GM21576 (cell line): ENCODE measurements at regions not wholly inside any gene's neighbourhood (a gene's known extent, or its start where the extent isn't known, plus 50 kb on each side); places are given as distances from the start of the nearest gene placed in this dataset.
"Not testable (repeated sequence)": the region's sequence is repeated elsewhere in the genome, so short reads cannot be mapped to it uniquely, and the experiment has no call there.

Experiments
- ATAC-seq: cut with Tn5 transposase; IDR thresholded peaks from one replicate; pipeline ENCODE4 v1.9.1; 2021; ENCODE audit warnings: mild to moderate bottlenecking, moderate library complexity; ENCODE audit not compliant: unreplicated experiment

DNA sequence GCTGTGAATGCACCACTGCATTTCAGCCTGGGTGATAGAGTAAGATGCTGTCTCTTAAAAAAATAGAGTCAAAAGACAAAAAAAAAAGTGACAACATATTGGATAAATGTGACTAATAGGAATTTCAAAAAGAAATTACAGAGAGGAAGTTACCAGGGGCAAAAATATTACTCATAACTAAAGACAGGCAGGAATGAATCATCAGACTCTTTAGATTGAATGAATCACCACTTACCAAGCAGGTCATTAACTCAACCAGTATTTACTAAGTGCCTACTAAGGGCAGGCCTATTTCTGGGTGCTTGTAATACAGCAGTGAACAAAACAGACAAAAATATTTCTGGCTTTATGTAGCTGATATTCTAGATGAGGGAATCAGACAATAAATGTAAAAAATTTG, 301.3 kb downstream of the UBE2NL start:
- ATAC-seq, result peak; percentile 63

DNA sequence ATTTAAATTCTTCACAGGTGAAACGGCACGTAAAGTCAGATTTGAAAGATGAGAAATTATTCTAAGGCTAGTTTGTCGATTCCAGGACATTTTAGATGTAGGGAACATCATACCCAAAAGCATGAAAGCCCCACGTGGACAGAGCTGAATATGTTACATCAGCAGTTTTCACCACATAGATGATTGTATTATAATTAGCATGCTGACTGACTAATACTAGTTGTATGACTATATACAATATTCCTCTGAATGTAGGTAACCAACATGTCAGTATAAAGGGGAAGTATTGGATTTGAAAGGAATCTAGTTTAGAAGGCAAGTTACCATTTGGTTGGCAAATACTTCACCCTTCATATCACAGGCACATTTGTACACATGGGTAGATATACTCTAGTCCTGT, 304.6 kb downstream of the UBE2NL start:
- not testable (repeated sequence) for ATAC-seq

DNA sequence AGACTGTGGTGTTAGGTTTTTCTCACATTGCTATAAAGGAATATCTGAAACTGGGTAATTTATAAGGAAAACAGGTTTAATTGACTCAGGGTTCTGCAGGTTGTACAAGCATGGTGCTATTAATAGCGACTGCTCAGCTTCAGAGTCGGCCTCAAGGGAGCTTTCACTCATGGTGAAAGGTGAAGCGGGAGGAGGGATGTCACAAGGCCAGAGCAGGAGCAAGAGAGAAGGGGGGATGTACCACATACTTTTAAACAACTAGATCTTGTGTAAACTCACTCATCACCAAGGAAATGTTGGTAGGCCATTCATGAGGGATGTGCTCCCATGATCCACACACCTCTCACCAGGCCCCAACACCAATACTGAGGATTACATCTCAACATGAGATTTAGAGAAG, 313.2 kb downstream of the UBE2NL start:
- not testable (repeated sequence) for ATAC-seq

DNA sequence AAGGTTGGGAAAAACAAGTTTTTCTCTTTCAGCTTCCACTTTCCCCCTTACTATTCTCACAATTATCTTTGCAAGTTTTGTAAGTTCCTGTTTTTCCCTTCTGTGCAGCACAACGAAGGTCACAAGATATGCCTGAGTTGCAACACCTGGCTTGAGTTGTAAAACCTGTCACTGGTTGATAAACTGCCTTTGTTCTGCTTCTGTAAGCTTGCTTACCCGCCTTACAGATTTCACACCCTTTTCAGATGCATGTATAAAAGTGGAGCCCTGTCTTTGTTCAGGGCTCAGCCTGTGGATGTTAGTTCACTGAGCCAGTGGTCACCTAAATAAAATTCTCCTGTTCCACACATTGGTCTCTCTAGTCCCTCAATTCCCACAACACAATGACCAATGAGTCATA, 318.9 kb downstream of the UBE2NL start:
- ATAC-seq, result not testable (repeated sequence)

DNA sequence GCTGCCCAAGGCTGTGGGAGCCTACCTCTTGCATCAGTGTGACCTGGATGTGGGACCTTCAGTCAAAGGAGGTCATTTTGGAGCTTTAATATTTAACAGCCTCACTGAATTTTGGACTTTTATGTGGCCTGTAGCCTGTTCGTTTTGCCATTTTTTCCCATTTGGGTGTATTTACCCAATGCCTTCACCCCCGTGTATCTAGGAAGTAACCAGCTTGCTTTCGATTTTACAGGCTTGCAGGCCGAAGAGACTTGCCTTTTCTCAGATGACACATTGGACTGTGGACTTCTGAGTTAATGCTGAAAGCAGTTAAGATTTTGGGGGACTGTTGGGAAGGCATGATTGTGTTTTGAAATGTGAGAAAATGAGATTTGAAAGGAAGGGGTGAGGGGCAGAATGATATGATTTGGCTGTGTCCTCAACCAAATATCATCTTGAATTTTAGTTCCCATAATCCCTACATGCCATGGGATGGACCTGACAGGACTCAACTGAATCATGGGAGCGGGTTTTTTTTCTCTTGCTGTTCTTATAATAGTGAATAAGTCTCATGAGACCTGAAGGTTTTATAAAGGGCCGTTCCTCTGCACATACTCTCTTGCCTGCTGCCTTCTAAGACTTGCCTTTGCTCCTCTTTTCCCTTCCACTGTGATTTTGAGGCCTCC, 324.6 kb downstream of the UBE2NL start:
- not testable (repeated sequence) for ATAC-seq

DNA sequence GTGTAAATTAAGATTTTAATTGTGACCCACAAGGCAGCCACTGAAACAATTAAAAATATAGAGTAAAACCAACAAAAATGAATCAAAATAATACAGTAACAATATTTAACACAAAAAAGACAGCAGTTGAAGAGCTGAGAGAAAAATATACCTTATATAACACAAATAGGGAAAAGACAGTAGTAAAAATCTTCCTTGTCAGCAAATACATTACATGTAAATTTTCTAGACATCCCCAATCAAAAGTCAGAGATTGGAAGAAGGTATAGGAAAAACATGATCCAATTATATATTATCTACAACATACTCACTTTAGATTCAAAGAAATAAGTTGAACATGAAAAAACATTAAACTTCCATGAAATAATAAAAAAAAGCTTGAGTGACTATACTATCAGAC, 330.8 kb downstream of the UBE2NL start:
- no peak for ATAC-seq

DNA sequence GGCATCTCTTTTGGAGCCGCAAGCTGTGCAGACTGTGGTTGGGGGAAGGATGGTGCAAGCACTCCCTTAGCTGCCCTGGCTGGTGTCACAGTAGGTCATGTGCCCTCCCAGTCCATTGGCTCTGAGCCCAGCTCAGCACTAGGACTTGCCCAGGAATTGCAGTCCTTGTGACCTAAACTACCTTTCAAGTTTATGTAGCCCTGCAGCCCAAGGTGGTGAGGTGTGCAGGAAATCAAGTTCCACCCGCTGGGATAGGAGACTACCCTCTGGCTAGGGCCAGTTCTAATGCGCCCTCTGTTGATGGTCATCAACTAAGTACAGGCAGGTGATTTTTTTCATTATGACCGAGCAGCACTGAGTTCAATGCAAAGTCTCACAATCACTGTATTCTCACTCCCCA, 335.2 kb downstream of the UBE2NL start:
- no peak for ATAC-seq

DNA sequence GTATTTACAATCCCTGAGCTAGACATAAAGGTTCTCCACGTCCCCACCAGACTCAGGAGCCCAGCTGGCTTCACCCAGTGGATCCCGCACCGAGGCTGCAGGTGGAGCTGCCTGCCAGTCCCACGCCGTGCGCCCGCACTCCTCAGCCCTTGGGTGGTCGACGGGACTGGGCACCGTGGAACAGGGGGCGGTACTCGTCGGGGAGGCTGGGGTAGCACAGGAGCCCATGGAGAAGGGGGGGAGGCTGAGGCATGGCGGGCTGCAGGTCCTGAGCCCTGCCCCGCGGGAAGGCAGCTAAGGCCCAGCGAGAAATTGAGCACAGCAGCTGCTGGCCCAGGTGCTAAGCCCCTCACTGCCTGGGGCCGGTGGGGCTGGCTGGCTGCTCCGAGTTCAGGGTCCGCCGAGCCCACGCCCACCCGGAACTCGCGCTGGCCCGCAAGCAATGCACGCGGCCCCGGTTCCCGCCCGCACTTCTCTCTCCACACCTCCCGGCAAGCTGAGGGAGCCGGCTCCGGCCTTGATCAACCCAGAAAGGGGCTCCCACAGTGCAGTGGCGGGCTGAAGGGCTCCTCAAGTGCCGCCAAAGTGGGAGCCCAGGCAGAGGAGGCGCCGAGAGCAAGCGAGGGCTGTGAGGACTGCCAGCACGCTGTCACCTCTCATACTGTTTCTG, 347.4 kb downstream of the UBE2NL start:
- ATAC-seq, result not testable (repeated sequence)

DNA sequence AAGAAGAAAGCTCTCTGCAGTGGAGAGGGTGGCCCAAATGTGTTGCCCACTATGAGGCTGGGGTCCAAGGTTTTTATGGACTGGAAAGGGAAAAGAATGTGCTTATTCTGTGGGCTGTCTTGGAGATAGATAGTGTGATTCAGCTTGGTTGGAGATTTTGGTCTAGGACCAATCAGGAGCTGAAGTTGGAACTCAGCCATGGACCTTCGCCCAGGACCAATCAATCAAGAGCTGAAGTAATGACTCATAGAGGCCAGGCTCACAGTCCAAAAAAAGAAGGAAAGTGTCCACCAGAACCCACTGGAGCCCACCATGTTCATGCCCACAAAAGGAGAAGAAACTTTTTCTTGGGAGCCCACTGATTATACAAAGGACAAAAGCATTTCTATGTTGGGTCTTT, 369.5 kb downstream of the UBE2NL start:
- no peak for ATAC-seq

DNA sequence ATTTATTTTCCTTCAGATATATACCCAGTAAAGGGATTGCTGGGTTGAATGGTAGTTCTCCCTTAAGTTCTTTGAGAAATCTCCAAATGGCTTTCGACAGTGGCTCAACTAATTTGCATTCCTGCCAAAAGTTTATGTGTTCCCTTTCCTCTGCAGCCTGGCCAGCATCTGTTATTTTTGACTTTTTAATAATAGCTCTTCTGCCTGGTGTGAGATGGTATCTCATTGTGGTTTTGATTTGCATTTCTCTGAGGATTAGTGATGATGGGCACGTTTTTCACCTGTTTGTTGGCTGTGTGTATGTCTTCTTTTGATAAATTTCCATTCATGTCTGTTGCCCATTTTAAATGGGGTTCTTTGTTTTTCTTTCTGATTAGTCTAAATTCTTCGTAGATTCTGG, 375.2 kb downstream of the UBE2NL start:
- no peak for ATAC-seq

DNA sequence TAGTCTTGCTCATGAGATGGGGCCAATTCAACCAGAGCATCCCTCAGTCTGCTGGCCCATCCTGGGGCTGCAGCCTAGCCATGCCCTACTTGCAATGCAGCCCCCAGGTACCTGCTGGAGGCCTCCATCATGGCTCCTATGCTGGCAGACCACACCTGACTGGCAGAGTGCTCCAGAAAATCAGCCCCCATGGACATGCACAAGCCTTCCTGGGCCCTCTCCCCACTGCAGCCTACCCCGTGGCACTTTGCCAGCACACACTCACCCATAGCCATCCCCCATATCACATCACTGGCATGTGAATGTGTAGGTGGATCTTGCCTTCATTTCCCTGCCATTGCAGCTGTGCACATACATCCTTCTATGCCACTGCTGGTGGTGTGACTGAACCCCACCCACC, 381.8 kb downstream of the UBE2NL start:
- no peak for ATAC-seq

DNA sequence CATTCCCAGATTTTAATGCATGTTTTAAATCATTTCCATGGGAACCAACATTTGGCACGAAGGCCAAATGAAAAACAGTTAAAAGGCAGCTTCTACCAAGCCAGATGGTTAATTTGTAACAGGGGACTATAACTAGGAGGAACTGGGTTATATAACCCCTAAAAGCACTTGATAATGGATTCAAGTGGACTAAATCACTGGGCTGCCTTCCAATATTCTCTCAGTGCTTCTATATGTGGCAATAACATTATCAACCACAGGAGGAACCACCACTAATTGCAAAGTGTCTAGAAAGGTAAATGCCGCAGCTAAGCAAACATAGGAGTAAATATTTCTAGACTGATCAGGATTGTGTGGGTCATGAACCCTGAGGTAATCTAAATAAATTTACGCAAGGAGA, 391.5 kb downstream of the UBE2NL start:
- ATAC-seq, result no peak

DNA sequence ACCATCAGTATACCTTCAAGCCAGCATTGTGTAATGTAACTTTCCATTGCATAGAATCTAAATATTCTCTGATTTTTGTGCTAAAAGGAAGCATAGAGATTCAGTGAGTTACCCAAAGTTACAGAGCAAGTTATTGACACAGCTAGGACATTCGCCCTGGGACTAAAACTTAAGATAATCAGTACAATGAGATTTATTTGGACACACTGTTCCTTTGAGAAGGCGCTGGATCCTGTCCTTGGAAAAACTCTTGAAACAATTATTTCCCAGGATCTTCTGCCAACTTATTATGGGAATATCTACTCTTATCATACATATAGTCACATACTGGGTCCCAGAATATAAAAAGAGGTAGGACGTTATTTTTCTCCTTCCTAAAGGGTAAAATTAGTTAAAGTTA, 392.0 kb downstream of the UBE2NL start:
- ATAC-seq, result no peak

DNA sequence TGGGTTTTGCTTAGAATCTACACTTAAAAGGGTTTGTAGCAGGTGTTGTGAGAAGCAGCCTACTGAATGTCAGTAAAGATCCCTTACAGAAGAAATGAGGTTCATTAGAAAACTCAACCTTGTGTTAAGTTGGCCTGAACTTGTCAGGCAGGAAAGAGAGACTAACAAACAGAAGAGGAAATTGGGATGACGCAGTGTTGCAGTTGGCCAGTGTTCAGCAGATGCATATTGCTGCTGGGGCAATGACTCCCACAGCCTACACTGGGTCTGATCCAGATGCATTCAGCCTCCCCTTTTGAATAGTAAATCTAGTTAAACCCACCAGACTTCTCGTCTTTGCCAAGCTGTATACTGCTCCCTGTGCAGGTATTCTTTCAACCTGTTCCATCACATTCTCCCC, 409.4 kb downstream of the UBE2NL start:
- no peak for ATAC-seq

DNA sequence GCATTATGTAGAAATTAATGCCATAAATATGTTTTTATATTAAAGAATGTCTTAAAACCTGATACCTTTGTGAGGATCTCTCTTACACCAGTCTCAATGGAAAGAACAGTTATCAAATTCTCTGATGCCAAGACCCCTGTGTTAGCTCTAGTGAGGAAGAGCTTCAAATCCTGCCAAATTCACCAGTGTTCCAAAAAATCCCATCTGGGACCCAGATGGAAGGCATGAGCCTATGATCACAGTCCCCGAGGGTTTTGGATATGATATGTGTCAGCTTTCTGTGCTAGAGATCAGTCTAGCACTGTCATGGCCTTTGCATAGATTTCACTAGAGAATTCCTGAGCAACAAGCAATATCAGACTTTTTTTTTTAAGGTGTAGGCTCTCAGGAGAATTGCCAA, 412.1 kb downstream of the UBE2NL start:
- no peak for ATAC-seq

DNA sequence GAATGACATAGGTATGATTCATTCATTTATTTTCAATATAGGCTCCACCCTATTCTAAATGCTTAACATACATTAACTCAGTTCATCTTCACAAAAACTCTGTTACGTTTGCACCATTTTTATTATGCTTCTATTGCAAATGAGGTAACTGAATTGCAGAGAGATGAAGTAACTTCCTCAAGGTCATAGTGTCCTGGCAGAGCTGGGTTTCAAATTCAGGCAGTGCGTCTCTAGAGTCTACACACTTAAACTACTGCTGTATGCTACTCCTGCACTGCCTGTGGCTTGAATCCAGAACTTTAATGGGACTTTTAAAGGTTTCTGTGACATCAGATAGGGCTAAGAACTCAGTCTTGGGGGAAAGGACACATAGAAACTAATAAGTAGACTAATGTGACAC, 413.4 kb downstream of the UBE2NL start:
- ATAC-seq, result no peak

DNA sequence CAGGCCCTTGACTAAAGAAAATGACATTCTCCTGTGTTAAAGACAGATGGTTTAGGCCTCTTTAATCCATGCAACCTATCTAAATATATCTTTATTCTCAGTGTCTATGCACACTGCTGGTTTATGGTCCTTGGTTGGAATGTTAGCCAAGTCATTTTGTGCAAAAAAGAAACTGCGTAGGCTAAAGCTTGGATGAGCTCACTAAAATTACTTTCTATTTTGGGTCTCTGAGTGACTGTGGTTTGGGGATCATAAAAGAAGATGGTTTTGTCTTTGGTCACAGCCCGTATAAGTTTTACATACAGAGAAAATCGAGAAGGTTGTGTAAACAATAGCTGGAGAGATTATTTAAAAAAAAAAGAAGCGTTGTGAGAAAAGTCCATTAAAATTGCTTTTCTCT, 443.6 kb downstream of the UBE2NL start:
- no peak for ATAC-seq

DNA sequence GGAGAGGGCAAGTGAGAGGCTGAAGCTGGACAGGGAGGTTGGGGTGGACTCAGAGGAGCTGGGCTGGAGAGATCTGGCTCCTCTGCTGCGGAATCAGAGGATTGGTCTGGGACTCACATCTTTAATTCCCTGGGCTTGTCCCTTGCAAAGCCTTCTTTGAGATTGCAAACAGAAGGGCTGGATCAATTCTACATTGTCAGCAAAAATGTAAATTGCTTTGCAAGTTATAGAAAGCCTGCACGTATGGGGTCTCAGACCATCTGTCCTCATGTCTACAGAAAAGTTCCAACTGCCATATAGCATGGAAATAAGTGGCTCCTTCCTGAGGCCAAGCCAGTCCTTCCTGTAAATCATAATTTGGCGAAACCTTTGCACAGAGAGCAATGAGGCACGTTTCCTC, 449.6 kb downstream of the UBE2NL start:
- no peak for ATAC-seq

DNA sequence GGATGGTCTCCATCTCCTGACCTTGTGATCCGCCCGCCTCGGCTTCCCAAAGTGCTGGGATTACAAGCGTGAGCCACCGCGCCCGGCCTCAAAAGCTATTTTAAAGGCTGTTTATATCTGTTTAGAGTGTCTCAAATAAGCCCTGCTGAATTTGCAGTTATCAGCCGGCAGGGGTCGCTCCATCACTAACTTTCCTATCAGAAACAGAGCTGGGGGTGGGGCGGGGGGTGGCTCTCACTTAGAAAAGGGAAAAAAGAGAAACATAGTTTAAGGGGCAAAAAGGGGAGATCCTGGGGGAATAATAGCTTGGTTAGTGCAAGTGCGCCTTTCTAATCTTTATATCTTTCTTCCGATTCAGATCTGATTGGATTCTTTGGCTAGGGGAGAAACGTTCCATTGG, 450.7 kb downstream of the UBE2NL start:
- ATAC-seq, result no peak

DNA sequence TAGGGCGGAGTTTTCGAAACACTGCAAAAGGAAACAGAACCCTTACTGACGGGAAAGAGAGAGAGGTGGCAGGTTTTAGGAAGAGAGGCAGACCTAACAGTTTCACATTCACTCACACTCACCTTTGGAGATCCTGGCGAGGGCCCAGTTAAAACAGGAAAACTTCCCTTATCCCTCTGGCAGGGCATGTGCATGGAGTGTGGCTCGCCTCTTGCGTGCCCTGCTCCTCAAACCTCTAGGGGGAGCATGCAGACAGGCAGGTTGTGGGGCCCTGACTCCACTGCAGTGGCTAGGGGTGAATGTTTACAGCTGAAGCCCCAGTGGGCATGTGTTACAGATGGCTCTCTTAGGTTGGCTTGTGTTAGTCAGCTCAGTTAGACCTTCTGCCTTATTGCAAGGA, 451.5 kb downstream of the UBE2NL start:
- no peak for ATAC-seq

DNA sequence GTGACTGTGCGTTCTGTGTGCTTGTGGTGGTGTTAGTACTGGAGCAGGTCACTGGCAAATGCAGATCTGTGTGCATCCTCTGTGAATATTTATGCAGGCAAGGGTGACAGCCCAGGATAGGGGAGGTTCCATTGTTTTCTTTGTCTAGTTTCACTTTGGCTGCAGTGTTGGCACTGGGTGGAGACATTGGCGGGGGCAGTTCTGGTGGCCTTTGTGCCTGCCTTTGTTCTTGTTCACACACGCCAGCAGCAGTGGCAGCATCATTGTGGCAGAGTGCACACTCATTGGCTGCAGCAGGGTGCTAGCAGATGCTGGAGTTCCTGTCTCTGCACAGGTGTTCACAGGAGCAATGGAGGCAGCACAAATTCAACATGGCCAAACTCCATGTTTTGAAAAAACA, 495.3 kb downstream of the UBE2NL start:
- ATAC-seq, result no peak

DNA sequence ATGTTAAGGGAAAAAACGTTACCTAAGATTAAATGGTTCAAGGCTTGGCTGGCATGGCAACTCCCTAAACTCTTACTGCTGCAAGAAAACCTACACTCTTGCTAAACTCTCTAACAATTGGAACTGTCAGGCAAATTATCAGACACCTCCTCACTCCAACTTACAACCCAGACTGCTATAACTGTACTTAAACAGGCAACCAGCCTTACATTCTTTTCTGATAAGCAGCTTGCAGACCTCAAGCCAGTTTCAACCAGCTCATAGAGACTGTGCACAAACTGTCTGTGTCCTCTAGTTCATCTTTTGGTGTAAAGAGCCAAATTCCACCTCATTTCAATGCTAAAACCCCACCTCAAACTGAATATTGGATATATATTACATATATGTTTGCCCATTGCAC, 504.9 kb downstream of the UBE2NL start:
- no peak for ATAC-seq
